GM06990 (cell line): ENCODE measurements at regions not wholly inside any gene's neighbourhood (a gene's known extent, or its start where the extent isn't known, plus 50 kb on each side); places are given as distances from the start of the nearest gene placed in this dataset.

Experiments used
- DNase-seq: peaks from one replicate; pipeline ENCODE4 v3.0.0-alpha.2; 2011; ENCODE audit not compliant: insufficient read length; ENCODE audit errors: extremely low read depth
- H3K27me3 ChIP-seq: replicated peaks from 2 replicates; pipeline ENCODE4 v1.6.0; 2011; ENCODE audit warnings: low read length; ENCODE audit not compliant: control insufficient read depth, insufficient read depth
- H3K36me3 ChIP-seq: 2 replicates; pipeline ENCODE4 v1.5.1; 2011; ENCODE audit warnings: low read length; ENCODE audit not compliant: control insufficient read depth, insufficient read depth
- H3K4me3 ChIP-seq: replicated peaks from 2 replicates; pipeline ENCODE4 v1.5.1; 2011; ENCODE audit warnings: low read depth, mild to moderate bottlenecking, control low read depth, low read length
- TF ChIP-seq, protein P1 (sequence below): IDR thresholded peaks from 2 replicates; pipeline ENCODE4 v1.5.1; 2011; ENCODE audit warnings: low read length, control low read depth, mild to moderate bottlenecking, inconsistent platforms; ENCODE audit not compliant: insufficient read depth, poor library complexity, severe bottlenecking

DNA sequence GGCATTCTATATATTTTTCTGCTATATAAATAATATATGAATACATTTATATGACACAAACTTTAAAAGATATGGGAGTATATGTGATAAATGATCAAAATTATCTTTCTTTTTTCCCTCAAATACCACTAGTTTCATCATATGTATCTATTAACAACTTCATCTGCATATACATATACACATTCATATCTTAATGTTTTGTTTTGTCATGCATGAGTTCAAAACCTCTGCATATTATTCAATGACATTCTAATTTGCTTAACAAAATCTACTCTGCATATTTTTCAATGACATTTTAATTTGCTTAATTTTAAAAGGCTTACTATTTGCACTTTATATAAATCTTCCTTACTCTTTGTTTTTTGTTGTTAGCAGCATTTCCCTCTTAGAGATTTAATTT lies 276.2 kb downstream of the PIK3C3 start:
- Histone ChIP-seq H3K4me3 (no peak overlapping the region), H3K36me3 (no peaks in the 10 kb centered on the region), H3K27me3 (no peaks in the 10 kb centered on the region)
- no peak for DNase-seq
- TF ChIP-seq, protein P1, sequence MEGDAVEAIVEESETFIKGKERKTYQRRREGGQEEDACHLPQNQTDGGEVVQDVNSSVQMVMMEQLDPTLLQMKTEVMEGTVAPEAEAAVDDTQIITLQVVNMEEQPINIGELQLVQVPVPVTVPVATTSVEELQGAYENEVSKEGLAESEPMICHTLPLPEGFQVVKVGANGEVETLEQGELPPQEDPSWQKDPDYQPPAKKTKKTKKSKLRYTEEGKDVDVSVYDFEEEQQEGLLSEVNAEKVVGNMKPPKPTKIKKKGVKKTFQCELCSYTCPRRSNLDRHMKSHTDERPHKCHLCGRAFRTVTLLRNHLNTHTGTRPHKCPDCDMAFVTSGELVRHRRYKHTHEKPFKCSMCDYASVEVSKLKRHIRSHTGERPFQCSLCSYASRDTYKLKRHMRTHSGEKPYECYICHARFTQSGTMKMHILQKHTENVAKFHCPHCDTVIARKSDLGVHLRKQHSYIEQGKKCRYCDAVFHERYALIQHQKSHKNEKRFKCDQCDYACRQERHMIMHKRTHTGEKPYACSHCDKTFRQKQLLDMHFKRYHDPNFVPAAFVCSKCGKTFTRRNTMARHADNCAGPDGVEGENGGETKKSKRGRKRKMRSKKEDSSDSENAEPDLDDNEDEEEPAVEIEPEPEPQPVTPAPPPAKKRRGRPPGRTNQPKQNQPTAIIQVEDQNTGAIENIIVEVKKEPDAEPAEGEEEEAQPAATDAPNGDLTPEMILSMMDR: no peak

DNA sequence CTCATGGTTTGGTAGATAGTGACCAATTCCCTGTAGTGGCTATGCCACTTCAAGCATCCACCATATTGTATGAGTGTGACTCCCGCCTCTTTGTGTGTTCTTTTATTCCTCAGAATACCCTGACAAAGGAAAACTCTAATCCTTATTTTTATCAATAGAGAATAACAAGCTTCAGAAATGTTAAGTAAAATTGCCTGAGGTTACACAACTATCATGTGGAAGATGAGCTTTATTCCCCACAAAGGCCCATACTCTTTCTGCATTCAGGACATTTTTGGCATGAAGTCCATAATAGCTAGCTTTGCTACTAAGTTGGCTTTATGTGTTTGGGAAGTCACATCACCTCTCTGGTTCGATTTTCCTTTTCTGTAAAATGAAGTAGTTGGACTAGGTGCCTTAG lies 276.8 kb downstream of the PIK3C3 start:
- H3K27me3 ChIP-seq: no peaks in the 10 kb centered on the region
- no peak for DNase-seq
- H3K36me3 ChIP-seq: no peaks in the 10 kb centered on the region
- no peak overlapping the region for H3K4me3 ChIP-seq
- TF ChIP-seq, protein P1: no peak

DNA sequence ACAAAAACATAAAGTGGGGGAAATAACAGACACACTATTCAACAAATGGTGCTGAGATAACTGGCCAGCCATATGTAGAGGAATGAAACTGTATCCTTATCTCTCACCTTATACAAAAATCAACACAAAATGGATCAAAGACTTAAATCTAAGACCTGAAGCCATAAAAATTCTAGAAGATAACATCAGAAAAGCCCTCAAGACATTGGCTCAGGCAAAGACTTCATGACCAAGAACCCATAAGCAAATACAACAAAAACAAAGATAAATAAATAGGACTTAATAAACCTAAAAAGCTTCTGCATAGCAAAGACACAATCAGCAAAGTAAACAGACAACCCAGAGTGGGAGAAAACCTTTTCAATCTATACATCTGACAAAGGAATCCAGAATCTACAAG lies 278.9 kb downstream of the PIK3C3 start:
- no peak overlapping the region for H3K4me3 ChIP-seq
- no peaks in the 10 kb centered on the region for H3K27me3 ChIP-seq
- TF ChIP-seq, protein P1: no peak
- no peaks in the 10 kb centered on the region for H3K36me3 ChIP-seq
- no peak for DNase-seq

DNA sequence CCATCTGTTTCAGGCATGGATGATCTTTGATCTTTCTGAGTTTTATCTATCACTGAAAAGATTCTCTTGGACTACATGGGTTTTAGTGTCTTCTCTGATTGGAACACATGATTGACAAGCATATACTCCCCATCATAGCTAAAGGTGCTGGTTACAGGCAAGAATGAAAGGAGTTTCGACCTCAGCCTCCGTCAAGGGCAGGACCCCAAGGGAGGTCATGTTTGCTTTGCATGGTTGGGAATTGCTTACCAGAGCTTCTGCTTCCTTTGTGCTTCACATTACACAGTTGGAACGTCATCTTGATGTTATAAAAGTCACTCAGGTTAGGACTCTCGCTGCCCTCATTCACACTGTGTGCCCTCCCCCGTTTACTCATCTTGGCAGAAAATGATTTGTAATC lies 287.7 kb downstream of the PIK3C3 start:
- TF ChIP-seq, protein P1: no peak
- DNase-seq: no peak
- Histone ChIP-seq H3K4me3 (no peak overlapping the region), H3K27me3 (no peaks in the 10 kb centered on the region), H3K36me3 (no peaks in the 10 kb centered on the region)

DNA sequence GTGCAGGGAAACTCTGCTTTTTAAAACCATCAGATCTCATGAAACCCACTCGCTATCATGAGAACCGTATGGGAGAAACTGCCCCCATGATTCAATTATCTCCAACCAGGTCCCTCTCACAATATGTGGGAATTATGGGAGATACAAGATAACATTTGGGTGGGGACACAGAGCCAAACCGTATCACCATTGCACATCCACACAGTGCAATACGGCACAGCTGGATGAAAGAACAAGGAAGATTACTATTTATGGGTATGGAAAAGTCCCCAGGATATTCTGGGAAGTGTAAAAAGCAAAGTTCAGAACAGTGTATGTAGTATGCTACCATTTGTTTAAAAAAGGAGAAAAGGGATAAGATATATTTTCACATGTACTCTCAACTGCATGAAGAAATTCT lies 290.1 kb downstream of the PIK3C3 start:
- Histone ChIP-seq H3K27me3 (no peaks in the 10 kb centered on the region), H3K4me3 (no peak overlapping the region), H3K36me3 (no peaks in the 10 kb centered on the region)
- TF ChIP-seq, protein P1: no peak
- no peak for DNase-seq

DNA sequence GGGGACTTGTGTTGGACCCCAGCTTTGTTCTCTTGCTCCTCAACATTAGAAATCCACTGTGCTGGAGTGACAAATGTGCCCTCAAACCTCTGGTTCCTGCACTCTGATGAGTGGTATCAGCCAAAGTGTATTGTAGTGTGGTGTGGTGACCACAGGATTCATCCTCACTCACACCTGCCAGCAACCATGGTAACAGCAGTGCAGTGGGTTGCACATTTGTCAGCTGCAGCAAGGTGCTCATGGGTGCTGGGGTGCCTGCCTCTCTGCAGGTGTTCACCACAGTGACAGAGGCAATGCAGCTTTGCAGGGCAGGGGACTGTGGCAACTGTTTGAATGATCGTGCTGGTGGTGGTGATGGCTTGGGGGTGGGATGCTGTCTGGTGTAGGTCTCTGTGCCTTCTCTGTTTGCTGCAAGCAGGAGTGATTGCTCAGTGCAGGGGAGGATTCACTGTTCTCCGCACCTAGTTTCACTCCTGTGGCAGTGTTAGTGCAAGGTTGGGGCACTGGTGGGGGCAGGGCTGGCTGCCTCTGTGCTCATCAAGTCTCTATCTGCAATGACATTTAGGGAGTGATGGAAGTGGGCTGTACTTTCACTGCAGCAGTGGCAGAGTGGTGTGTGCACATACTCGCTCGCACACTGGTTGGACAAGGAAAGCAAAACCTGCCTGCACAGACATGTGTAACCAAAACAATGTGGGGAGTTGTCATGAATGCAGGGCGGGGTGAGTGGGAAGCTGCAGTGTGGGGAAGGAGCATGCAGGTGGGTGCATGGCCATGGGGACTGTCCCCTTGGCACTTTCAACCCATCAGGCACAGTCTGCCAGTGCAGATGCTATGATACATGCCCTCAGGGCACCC lies 301.1 kb downstream of the PIK3C3 start:
- no peaks in the 10 kb centered on the region; the same call in 1 of the 2 replicates for H3K27me3 ChIP-seq
- H3K36me3 ChIP-seq: no peaks in the 10 kb centered on the region
- no peak for DNase-seq
- H3K4me3 ChIP-seq: no peak overlapping the region
- TF ChIP-seq, protein P1: no peak
